ENCODE measurements at regions not wholly inside any gene's neighbourhood (a gene's known extent, or its start where the extent isn't known, plus 50 kb on each side); places are given as distances from the start of the nearest gene placed in this dataset.
"Not testable (repeated sequence)": the region's sequence is repeated elsewhere in the genome, so short reads cannot be mapped to it uniquely, and the experiment has no call there.

DNA sequence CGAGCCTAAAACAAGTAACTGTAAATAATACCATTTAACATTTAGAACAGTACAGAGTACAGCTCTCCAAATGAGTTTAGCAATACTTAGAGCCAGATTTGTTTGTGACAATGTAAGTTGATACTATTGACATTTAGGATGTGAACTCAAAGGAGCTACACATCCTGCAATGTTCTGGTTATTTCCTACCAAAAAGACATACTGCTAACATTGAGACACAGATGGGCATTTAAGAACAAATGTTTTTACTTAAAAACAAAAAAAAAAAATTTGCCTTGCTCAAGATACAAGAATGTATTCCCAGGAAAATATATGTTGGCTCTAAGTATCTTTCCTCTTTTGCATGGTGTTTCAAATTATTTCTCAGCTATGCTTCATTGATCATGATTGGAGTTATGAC is 1464.8 kb upstream of the PRMT6 start:
- H3K4me3 ChIP-seq = no peak overlapping the region
- WGBS, 3 donors = 48 to 73% (median 57%) methylated on average over 1 of the region's 1 CpG
- H3K27me3 ChIP-seq = no peaks in the 10 kb centered on the region
- no peak for DNase-seq
- intact Hi-C loops (cut with DNase I) = no loop called here
- TF ChIP-seq POLR2A (IDR thresholded peaks at IDR 0.05) (no peak), EP300 (IDR thresholded peaks at IDR 0.05) (no peak)
- TF ChIP-seq, protein P1, sequence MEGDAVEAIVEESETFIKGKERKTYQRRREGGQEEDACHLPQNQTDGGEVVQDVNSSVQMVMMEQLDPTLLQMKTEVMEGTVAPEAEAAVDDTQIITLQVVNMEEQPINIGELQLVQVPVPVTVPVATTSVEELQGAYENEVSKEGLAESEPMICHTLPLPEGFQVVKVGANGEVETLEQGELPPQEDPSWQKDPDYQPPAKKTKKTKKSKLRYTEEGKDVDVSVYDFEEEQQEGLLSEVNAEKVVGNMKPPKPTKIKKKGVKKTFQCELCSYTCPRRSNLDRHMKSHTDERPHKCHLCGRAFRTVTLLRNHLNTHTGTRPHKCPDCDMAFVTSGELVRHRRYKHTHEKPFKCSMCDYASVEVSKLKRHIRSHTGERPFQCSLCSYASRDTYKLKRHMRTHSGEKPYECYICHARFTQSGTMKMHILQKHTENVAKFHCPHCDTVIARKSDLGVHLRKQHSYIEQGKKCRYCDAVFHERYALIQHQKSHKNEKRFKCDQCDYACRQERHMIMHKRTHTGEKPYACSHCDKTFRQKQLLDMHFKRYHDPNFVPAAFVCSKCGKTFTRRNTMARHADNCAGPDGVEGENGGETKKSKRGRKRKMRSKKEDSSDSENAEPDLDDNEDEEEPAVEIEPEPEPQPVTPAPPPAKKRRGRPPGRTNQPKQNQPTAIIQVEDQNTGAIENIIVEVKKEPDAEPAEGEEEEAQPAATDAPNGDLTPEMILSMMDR (IDR thresholded peaks at IDR 0.05) = no peak
- H3K27ac ChIP-seq = no peak overlapping the region
- H3K36me3 ChIP-seq = no peaks in the 10 kb centered on the region
- H3K9me3 ChIP-seq = no peaks in the 10 kb centered on the region
- H3K4me1 ChIP-seq (ENCODE audit: insufficient read depth) = no peaks in the 10 kb centered on the region

DNA sequence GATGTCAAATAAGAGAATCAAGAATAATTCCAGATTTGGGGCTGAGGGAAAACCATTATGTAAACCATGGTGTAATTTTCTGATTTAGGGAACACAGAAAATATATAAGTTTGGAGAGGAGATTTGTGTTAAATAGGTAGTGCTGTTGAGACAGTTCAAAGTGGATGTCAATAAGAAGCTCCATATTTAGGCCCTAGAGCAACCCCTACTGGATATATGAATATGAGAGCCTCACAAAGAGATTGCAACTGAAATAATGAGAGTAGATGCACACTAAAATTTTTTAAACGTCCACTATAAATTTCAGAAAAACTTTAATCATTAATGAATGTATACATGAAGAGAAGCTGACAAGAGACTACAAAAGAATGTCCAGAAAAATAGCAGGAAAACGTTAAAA is 1447.8 kb upstream of the PRMT6 start:
- H3K9me3 ChIP-seq = no peaks in the 10 kb centered on the region
- H3K4me1 ChIP-seq (ENCODE audit: insufficient read depth) = no peaks in the 10 kb centered on the region
- H3K36me3 ChIP-seq = no peaks in the 10 kb centered on the region
- no peak overlapping the region for H3K27ac ChIP-seq
- WGBS, 3 donors = 51 to 71% (median 66%) methylated on average over 2 of the region's 2 CpGs
- H3K4me3 ChIP-seq = no peak overlapping the region
- DNase-seq = no peak
- TF ChIP-seq EP300 (IDR thresholded peaks at IDR 0.05) (no peak), POLR2A (IDR thresholded peaks at IDR 0.05) (no peak)
- TF ChIP-seq, protein P1 (IDR thresholded peaks at IDR 0.05) = no peak
- H3K27me3 ChIP-seq = peaks cover 3% of the 10 kb centered on the region
- intact Hi-C loops (cut with DNase I) = no loop called here

DNA sequence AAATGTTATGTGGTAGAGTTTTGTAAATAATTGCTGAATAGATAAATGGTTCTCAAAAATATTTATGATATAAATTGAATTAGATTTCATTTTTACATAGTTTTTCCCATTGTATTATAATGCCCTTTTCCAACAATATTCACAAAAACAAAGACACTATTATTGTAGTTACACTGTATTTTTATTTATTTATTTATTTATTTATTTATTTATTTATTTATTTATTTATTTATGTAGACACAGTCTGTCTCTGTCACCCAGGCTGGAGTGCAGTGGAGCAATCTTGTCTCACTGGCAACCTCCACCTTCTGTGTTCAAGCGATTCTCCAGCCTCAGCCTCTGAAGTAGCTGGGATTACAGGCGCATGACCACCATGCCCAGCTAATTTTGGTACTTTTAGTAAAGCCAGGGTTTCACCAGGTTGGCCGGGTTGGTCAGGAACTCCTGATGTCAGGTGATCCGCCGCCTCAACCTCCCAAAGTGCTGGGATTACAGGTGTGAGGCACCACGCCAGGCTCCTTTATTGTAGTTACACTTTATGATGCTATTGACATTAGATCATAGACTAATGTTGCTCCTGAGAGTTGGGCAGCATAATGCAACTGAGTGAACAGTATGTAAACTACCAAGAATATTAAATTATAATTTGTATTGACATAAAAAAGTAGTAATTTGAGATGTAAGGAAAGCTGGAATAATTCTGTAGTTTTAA is 1430.0 kb upstream of the PRMT6 start:
- Histone ChIP-seq H3K27me3 (no peaks in the 10 kb centered on the region), H3K4me1 (ENCODE audit: insufficient read depth) (no peaks in the 10 kb centered on the region), H3K27ac (no peak overlapping the region), H3K9me3 (no peaks in the 10 kb centered on the region), H3K4me3 (no peak overlapping the region), H3K36me3 (no peaks in the 10 kb centered on the region)
- no peak for DNase-seq
- TF ChIP-seq, protein P1 (IDR thresholded peaks at IDR 0.05) = no peak
- TF ChIP-seq POLR2A (IDR thresholded peaks at IDR 0.05) (no peak), EP300 (IDR thresholded peaks at IDR 0.05) (no peak)
- intact Hi-C loops (cut with DNase I) = no loop called here
- WGBS, 3 donors = 77 to 82% (median 80%) methylated on average over 6 of the region's 6 CpGs

- 96% methylated on average over 35 to 36 of the region's 36 CpGs for WGBS, 3 donors
- intact Hi-C loops (cut with DNase I) = not testable (repeated sequence)
Observed at GRCh38 chr1:105631153-105631744, 1425.2 kb upstream of the PRMT6 start.

More at GRCh38 chr1:105631153-105631744, 1425.2 kb upstream of the PRMT6 start:
- not testable (repeated sequence) for H3K36me3 ChIP-seq; H3K27ac ChIP-seq; H3K27me3 ChIP-seq; DNase-seq; H3K9me3 ChIP-seq; H3K4me3 ChIP-seq; H3K4me1 ChIP-seq (ENCODE audit: insufficient read depth)
